ENCODE measurements at regions not wholly inside any gene's neighbourhood (a gene's known extent, or its start where the extent isn't known, plus 50 kb on each side); places are given as distances from the start of the nearest gene placed in this dataset.

- peak; percentile 5 for DNase-seq
Measured at GRCh38 chr14:38125481-38126037, 82.1 kb upstream of the SSTR1 start.

GRCh38 chr14:38127356-38127755 lies 80.3 kb upstream of the SSTR1 start:
- DNase-seq, result no peak

- DNase-seq, result no peak
Measured at GRCh38 chr14:38127784-38128183, 79.9 kb upstream of the SSTR1 start.

- DNase-seq, result no peak
Measured at GRCh38 chr14:38128640-38129039, 79.1 kb upstream of the SSTR1 start.

- DNase-seq, result no peak
Measured at GRCh38 chr14:38129192-38129591, 78.5 kb upstream of the SSTR1 start.

- no peak for DNase-seq
Measured at GRCh38 chr14:38129705-38130104, 78.0 kb upstream of the SSTR1 start.

GRCh38 chr14:38134416-38135030 lies 73.2 kb upstream of the SSTR1 start:
- DNase-seq, result no peak

GRCh38 chr14:38135106-38135867 lies 72.4 kb upstream of the SSTR1 start:
- DNase-seq, result no peak

GRCh38 chr14:38137005-38137404 lies 70.7 kb upstream of the SSTR1 start:
- DNase-seq, result no peak

GRCh38 chr14:38138473-38139138 lies 69.1 kb upstream of the SSTR1 start:
- no peak for DNase-seq

GRCh38 chr14:38139926-38140325 lies 67.8 kb upstream of the SSTR1 start:
- DNase-seq, result no peak

GRCh38 chr14:38143170-38143569 lies 64.5 kb upstream of the SSTR1 start:
- DNase-seq, result no peak

GRCh38 chr14:38143659-38144505 lies 63.8 kb upstream of the SSTR1 start:
- no peak for DNase-seq

GRCh38 chr14:38145142-38145541 lies 62.6 kb upstream of the SSTR1 start:
- peak; percentile 18 for DNase-seq

GRCh38 chr14:38150075-38150474 lies 57.6 kb upstream of the SSTR1 start:
- DNase-seq, result no peak

Measured in NCI-H2171 treated with DMSO at 0.1 percent for 48 hours (cell line).